Activated T-cell treated with anti-CD3 and anti-CD28 coated beads for 1 hour (primary cell): ENCODE measurements at regions not wholly inside any gene's neighbourhood (a gene's known extent, or its start where the extent isn't known, plus 50 kb on each side); places are given as distances from the start of the nearest gene placed in this dataset.

Experiments used
- DNase-seq: peaks from one replicate; pipeline ENCODE4 v3.0.0-alpha.2; 2020; ENCODE audit warnings: low read depth

GRCh38 chrX:109312757-109313156 lies 169.1 kb downstream of the GUCY2F start:
- no peak for DNase-seq

GRCh38 chrX:109310031-109310430 lies 171.9 kb downstream of the GUCY2F start:
- DNase-seq: no peak

- DNase-seq: no peak
Observed at GRCh38 chrX:109301177-109301576, 180.7 kb downstream of the GUCY2F start.

- no peak for DNase-seq
Observed at GRCh38 chrX:109300415-109300814, 181.5 kb downstream of the GUCY2F start.

GRCh38 chrX:109299091-109299490 lies 182.8 kb downstream of the GUCY2F start:
- DNase-seq: no peak

GRCh38 chrX:109294097-109294814 lies 187.6 kb downstream of the GUCY2F start:
- no peak for DNase-seq

- no peak for DNase-seq
Observed at GRCh38 chrX:109283870-109284269, 198.0 kb downstream of the GUCY2F start.

GRCh38 chrX:109281483-109282275 lies 200.2 kb downstream of the GUCY2F start:
- DNase-seq: no peak

- no peak for DNase-seq
Observed at GRCh38 chrX:109274806-109275205, 207.1 kb downstream of the GUCY2F start.

- DNase-seq: no peak
Observed at GRCh38 chrX:109270580-109271484, 211.1 kb downstream of the GUCY2F start.

GRCh38 chrX:109268340-109268739 lies 213.5 kb downstream of the GUCY2F start:
- no peak for DNase-seq

GRCh38 chrX:109266034-109266433 lies 215.9 kb downstream of the GUCY2F start:
- DNase-seq: no peak

- DNase-seq: no peak
Observed at GRCh38 chrX:109264878-109265277, 217.0 kb downstream of the GUCY2F start.

- no peak for DNase-seq
Observed at GRCh38 chrX:109261279-109261678, 220.6 kb downstream of the GUCY2F start.

- no peak for DNase-seq
Observed at GRCh38 chrX:109252789-109253188, 229.1 kb downstream of the GUCY2F start.

- DNase-seq: no peak
Observed at GRCh38 chrX:109218761-109219160, 263.1 kb downstream of the GUCY2F start.

- no peak for DNase-seq
Observed at GRCh38 chrX:109199726-109200125, 282.2 kb downstream of the GUCY2F start.

GRCh38 chrX:109190542-109190941 lies 291.3 kb downstream of the GUCY2F start:
- no peak for DNase-seq

- DNase-seq: no peak
Observed at GRCh38 chrX:109187473-109188168, 294.3 kb downstream of the GUCY2F start.

- no peak for DNase-seq
Observed at GRCh38 chrX:109186939-109187338, 294.9 kb downstream of the GUCY2F start.

GRCh38 chrX:109184506-109185139 lies 297.3 kb downstream of the GUCY2F start:
- no peak for DNase-seq
